ENCODE measurements at regions not wholly inside any gene's neighbourhood (a gene's known extent, or its start where the extent isn't known, plus 50 kb on each side); places are given as distances from the start of the nearest gene placed in this dataset.

DNA sequence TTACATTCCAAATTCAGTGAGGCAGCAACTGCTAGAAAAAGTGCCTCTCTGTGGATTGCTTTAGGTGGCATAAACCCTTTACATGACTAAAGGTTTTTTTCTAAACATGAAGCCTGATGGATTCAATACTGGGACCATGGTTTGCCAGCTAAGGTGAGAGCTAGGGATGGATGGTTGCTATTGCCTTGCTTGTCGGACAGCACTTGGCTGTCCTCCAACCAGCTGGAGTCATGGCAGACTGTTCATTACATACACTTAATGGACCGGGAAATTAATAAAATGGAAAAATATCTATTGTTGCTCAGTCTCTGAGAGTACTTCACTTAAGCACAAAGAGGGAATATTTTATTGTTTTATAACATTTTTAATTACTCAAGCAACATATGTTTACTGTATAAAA lies 116.9 kb upstream of the TRPC7 start:
- TF ChIP-seq EZH2 (IDR thresholded peaks at IDR 0.05; ENCODE audit: low read depth, unreplicated experiment) (no peak), ZNF114 (CRISPR knock-in tag; IDR thresholded peaks at IDR 0.05) (no peak), CREB1 (CRISPR knock-in tag; IDR thresholded peaks at IDR 0.05; ENCODE audit: low read depth) (no peak), POLR2AphosphoS5 (IDR thresholded peaks at IDR 0.05; ENCODE audit: low read depth) (no peak)
- TF ChIP-seq, protein P1, sequence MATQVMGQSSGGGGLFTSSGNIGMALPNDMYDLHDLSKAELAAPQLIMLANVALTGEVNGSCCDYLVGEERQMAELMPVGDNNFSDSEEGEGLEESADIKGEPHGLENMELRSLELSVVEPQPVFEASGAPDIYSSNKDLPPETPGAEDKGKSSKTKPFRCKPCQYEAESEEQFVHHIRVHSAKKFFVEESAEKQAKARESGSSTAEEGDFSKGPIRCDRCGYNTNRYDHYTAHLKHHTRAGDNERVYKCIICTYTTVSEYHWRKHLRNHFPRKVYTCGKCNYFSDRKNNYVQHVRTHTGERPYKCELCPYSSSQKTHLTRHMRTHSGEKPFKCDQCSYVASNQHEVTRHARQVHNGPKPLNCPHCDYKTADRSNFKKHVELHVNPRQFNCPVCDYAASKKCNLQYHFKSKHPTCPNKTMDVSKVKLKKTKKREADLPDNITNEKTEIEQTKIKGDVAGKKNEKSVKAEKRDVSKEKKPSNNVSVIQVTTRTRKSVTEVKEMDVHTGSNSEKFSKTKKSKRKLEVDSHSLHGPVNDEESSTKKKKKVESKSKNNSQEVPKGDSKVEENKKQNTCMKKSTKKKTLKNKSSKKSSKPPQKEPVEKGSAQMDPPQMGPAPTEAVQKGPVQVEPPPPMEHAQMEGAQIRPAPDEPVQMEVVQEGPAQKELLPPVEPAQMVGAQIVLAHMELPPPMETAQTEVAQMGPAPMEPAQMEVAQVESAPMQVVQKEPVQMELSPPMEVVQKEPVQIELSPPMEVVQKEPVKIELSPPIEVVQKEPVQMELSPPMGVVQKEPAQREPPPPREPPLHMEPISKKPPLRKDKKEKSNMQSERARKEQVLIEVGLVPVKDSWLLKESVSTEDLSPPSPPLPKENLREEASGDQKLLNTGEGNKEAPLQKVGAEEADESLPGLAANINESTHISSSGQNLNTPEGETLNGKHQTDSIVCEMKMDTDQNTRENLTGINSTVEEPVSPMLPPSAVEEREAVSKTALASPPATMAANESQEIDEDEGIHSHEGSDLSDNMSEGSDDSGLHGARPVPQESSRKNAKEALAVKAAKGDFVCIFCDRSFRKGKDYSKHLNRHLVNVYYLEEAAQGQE (IDR thresholded peaks at IDR 0.05; ENCODE audit: unreplicated experiment): no peak
- TF ChIP-seq, protein P2, sequence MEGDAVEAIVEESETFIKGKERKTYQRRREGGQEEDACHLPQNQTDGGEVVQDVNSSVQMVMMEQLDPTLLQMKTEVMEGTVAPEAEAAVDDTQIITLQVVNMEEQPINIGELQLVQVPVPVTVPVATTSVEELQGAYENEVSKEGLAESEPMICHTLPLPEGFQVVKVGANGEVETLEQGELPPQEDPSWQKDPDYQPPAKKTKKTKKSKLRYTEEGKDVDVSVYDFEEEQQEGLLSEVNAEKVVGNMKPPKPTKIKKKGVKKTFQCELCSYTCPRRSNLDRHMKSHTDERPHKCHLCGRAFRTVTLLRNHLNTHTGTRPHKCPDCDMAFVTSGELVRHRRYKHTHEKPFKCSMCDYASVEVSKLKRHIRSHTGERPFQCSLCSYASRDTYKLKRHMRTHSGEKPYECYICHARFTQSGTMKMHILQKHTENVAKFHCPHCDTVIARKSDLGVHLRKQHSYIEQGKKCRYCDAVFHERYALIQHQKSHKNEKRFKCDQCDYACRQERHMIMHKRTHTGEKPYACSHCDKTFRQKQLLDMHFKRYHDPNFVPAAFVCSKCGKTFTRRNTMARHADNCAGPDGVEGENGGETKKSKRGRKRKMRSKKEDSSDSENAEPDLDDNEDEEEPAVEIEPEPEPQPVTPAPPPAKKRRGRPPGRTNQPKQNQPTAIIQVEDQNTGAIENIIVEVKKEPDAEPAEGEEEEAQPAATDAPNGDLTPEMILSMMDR (conservative IDR thresholded peaks at IDR 0.05; ENCODE audit: low read depth in 2 of 2): no peak

Measured in GM23338 (cell line).